ENCODE measurements at regions not wholly inside any gene's neighbourhood (a gene's known extent, or its start where the extent isn't known, plus 50 kb on each side); places are given as distances from the start of the nearest gene placed in this dataset.

DNA sequence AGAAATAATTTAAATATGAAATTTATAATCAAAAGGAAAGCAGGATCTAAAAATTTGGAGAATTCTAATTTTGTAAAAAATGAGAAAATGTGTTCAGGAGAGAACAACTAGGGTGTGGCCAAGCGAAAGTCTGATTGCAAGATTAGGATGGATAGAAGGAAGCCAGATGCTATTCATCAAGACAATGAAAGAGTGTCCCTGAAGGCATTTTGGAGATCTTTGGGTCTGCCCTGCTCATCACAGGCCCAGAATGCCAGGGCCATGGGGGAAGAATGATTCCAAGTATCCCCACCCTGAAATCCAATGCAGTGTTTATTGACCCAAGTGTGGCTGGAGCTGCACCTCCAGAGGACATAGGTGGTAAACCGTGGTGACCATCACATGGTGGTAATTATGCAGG, 724.0 kb upstream of the FZD8 start:
- TF ChIP-seq POLR2AphosphoS5 (IDR thresholded peaks at IDR 0.05; ENCODE audit: low read depth, low read length), result no peak
- no peak for TF ChIP-seq POLR2A (IDR thresholded peaks at IDR 0.05; ENCODE audit: low read depth, low read length)
- no peak for TF ChIP-seq TAF1 (IDR thresholded peaks at IDR 0.05; ENCODE audit: borderline replicate concordance, low read depth, low read length)

All from GM12892 (cell line).